ENCODE measurements at regions not wholly inside any gene's neighbourhood (a gene's known extent, or its start where the extent isn't known, plus 50 kb on each side); places are given as distances from the start of the nearest gene placed in this dataset.

DNA sequence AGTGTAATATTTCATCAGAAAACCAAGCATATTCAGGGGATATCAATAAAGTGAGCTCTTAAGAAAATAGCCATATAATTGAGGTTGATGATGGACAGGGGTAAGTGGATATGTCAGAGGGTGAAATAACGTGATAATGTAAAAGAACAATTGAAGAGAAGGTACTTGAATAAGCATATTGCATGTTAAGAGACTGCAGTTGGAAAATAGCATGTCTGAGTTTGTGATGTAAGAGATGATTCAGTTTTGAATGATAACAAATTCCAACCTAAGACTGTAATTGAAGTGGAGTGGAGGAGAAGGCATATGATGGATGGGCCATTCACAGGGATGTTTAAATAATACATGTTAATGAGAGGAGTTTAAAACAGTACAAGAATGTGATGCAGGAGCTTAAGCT lies 1633.5 kb downstream of the SLITRK1 start:
- Histone ChIP-seq H3K9ac (ENCODE audit: low read depth in 1 of 2, low read length in 2 of 2) (no peak overlapping the region), H3K27ac (ENCODE audit: low read depth in 1 of 2, low read length in 2 of 2) (no peak overlapping the region), H3K4me3 (ENCODE audit: low read depth in 1 of 3, low read length in 3 of 3) (no peak overlapping the region), H3K4me1 (ENCODE audit: control insufficient read depth in 4 of 4, insufficient read depth in 4 of 4, low read length in 3 of 4) (no peaks in the 10 kb centered on the region), H3K27me3 (ENCODE audit: control insufficient read depth in 4 of 4, insufficient read depth in 4 of 4, low read length in 3 of 4) (no peaks in the 10 kb centered on the region), H3K36me3 (ENCODE audit: control insufficient read depth in 4 of 4, insufficient read depth in 3 of 4, low read depth in 1 of 4, low read length in 3 of 4) (no peaks in the 10 kb centered on the region), H3K9me3 (ENCODE audit: control insufficient read depth in 4 of 4, low read length in 3 of 4) (no peaks in the 10 kb centered on the region)
- no peak for TF ChIP-seq YY1 (IDR thresholded peaks at IDR 0.05)
- TF ChIP-seq TAF1 (conservative IDR thresholded peaks at IDR 0.05): no peak
- TF ChIP-seq EGR1 (IDR thresholded peaks at IDR 0.05; ENCODE audit: low read depth in 2 of 2): no peak
- TF ChIP-seq FOXA1 (IDR thresholded peaks at IDR 0.05): no peak
- no peak for TF ChIP-seq HNF4G (IDR thresholded peaks at IDR 0.05)
- TF ChIP-seq SP1 (IDR thresholded peaks at IDR 0.05): no peak
- TF ChIP-seq ATF3 (IDR thresholded peaks at IDR 0.05): no peak
- TF ChIP-seq, protein P1, sequence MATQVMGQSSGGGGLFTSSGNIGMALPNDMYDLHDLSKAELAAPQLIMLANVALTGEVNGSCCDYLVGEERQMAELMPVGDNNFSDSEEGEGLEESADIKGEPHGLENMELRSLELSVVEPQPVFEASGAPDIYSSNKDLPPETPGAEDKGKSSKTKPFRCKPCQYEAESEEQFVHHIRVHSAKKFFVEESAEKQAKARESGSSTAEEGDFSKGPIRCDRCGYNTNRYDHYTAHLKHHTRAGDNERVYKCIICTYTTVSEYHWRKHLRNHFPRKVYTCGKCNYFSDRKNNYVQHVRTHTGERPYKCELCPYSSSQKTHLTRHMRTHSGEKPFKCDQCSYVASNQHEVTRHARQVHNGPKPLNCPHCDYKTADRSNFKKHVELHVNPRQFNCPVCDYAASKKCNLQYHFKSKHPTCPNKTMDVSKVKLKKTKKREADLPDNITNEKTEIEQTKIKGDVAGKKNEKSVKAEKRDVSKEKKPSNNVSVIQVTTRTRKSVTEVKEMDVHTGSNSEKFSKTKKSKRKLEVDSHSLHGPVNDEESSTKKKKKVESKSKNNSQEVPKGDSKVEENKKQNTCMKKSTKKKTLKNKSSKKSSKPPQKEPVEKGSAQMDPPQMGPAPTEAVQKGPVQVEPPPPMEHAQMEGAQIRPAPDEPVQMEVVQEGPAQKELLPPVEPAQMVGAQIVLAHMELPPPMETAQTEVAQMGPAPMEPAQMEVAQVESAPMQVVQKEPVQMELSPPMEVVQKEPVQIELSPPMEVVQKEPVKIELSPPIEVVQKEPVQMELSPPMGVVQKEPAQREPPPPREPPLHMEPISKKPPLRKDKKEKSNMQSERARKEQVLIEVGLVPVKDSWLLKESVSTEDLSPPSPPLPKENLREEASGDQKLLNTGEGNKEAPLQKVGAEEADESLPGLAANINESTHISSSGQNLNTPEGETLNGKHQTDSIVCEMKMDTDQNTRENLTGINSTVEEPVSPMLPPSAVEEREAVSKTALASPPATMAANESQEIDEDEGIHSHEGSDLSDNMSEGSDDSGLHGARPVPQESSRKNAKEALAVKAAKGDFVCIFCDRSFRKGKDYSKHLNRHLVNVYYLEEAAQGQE (IDR thresholded peaks at IDR 0.05): no peak
- no peak for TF ChIP-seq GABPA (IDR thresholded peaks at IDR 0.05 in 1 of 2, conservative IDR thresholded peaks at IDR 0.05 in 1 of 2)
- TF ChIP-seq JUND (IDR thresholded peaks at IDR 0.05): no peak
- TF ChIP-seq RAD21 (IDR thresholded peaks at IDR 0.05): no peak
- TF ChIP-seq ZBTB33 (IDR thresholded peaks at IDR 0.05): no peak
- no peak for TF ChIP-seq RXRA (IDR thresholded peaks at IDR 0.05)
- TF ChIP-seq, protein P2, sequence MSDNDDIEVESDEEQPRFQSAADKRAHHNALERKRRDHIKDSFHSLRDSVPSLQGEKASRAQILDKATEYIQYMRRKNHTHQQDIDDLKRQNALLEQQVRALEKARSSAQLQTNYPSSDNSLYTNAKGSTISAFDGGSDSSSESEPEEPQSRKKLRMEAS (IDR thresholded peaks at IDR 0.05): no peak
- TF ChIP-seq NR2F2 (IDR thresholded peaks at IDR 0.05): no peak
- TF ChIP-seq, protein P3, sequence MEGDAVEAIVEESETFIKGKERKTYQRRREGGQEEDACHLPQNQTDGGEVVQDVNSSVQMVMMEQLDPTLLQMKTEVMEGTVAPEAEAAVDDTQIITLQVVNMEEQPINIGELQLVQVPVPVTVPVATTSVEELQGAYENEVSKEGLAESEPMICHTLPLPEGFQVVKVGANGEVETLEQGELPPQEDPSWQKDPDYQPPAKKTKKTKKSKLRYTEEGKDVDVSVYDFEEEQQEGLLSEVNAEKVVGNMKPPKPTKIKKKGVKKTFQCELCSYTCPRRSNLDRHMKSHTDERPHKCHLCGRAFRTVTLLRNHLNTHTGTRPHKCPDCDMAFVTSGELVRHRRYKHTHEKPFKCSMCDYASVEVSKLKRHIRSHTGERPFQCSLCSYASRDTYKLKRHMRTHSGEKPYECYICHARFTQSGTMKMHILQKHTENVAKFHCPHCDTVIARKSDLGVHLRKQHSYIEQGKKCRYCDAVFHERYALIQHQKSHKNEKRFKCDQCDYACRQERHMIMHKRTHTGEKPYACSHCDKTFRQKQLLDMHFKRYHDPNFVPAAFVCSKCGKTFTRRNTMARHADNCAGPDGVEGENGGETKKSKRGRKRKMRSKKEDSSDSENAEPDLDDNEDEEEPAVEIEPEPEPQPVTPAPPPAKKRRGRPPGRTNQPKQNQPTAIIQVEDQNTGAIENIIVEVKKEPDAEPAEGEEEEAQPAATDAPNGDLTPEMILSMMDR (IDR thresholded peaks at IDR 0.05; ENCODE audit: low read depth, low read length, missing input control): no peak
- DNase-seq (ENCODE audit: low spot score): no peak
- 60% methylated on average over 1 of the region's 1 CpG for WGBS

- Histone ChIP-seq H3K4me1 (ENCODE audit: control insufficient read depth in 4 of 4, insufficient read depth in 4 of 4, low read length in 3 of 4) (no peaks in the 10 kb centered on the region), H3K9ac (ENCODE audit: low read depth in 1 of 2, low read length in 2 of 2) (no peak overlapping the region), H3K27ac (ENCODE audit: low read depth in 1 of 2, low read length in 2 of 2) (no peak overlapping the region), H3K27me3 (ENCODE audit: control insufficient read depth in 4 of 4, insufficient read depth in 4 of 4, low read length in 3 of 4) (no peaks in the 10 kb centered on the region), H3K4me3 (ENCODE audit: low read depth in 1 of 3, low read length in 3 of 3) (no peak overlapping the region), H3K9me3 (ENCODE audit: control insufficient read depth in 4 of 4, low read length in 3 of 4) (no peaks in the 10 kb centered on the region), H3K36me3 (ENCODE audit: control insufficient read depth in 4 of 4, insufficient read depth in 3 of 4, low read depth in 1 of 4, low read length in 3 of 4) (no peaks in the 10 kb centered on the region)
- no peak for DNase-seq (ENCODE audit: low spot score)
- 90% methylated on average over 1 of the region's 1 CpG for WGBS
- no peak for TF ChIP-seq HNF4A (conservative IDR thresholded peaks at IDR 0.05)
Measured at GRCh38 chr13:82245860-82246259, 1636.4 kb downstream of the SLITRK1 start.
